ENCODE measurements at regions not wholly inside any gene's neighbourhood (a gene's known extent, or its start where the extent isn't known, plus 50 kb on each side); places are given as distances from the start of the nearest gene placed in this dataset.
A peak's percentile ranks its signal among the peaks of the same experiment; 100 is the strongest.

- DNase-seq: peak; percentile 9 to 19
Observed at GRCh38 chr18:54717673-54718407, 110.4 kb upstream of the RAB27B start.

DNA sequence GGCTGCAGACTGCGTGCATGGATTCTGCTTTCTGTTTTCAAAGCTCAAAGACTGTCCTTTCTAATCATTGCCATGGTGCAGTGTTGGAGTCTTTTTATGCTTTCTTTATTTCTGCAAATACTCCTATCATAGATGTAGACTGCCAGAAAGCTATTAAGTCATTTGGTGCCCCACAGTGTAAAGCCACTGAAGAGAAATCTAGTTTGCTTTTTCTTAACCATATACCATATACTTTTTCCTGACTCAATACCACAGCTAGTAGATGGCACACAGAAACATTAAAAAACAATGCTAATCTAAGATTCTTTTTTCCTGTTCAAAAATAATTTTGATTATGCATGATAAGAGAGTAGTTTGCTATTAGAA is 109.9 kb upstream of the RAB27B start:
- no peak for DNase-seq

GRCh38 chr18:54720620-54721019 is 107.7 kb upstream of the RAB27B start:
- no peak for DNase-seq

GRCh38 chr18:54726143-54726542 is 102.1 kb upstream of the RAB27B start:
- DNase-seq: no peak

- DNase-seq: no peak
Observed at GRCh38 chr18:54734059-54734458, 94.2 kb upstream of the RAB27B start.

DNA sequence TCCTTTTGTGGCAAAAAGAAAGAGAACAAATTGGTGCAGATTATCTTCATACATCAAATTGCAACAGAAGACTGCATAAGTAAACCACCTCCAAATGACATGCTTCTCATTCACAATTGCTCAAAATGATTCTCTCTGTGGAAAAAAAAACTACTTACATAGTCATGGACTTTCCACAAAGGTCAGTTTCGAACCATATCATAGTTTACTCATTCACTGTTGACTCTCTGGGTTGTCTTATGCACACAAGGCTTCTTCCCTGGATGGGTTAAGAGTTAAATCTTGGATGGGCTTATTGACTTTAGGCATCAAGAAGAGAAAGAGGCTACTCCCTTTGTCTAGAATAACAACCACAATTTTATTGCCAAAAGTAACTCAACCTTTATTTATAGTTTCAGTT is 91.3 kb upstream of the RAB27B start:
- DNase-seq: no peak

DNA sequence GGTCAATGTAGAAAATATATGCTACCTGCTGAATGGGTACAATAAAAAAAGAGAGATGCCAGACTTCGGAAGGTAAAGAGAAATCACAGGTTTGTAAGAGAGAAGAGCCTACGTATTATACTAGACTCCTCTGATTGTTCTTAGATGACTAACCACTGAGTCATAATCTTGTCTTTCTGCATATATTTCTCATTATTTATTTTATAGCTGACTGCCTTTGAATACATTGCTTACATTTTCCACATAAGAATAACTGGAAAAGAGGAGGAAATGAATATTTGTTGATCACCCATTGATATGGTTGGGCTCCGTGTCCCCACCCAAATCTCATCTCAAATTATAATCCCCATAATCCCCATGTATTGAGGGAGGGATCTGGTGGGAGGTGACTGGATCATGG is 90.3 kb upstream of the RAB27B start:
- DNase-seq: no peak

DNA sequence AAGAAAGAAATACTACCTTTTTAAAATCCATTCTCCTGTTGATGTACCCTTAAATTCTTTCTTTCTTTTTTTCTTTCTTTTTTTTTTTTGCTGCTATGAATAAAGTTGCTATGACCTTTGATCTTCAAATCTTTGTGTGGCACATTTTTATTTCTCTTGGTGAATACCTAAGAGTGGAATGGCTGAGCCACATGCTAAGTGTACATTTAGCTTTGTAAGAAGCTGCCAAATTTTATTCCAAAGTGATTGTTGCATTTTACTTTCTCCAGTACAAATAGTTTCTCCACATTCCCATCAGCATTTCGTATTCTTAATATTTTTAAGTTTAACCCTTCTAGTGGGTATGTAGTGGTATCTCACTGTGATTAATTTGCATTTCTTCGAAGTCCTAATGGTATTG is 88.8 kb upstream of the RAB27B start:
- no peak for DNase-seq

GRCh38 chr18:54740136-54740846 is 88.0 kb upstream of the RAB27B start:
- no peak for DNase-seq

- DNase-seq: no peak
Observed at GRCh38 chr18:54742120-54742519, 86.2 kb upstream of the RAB27B start.

GRCh38 chr18:54742659-54743604 is 85.3 kb upstream of the RAB27B start:
- DNase-seq: no peak

DNA sequence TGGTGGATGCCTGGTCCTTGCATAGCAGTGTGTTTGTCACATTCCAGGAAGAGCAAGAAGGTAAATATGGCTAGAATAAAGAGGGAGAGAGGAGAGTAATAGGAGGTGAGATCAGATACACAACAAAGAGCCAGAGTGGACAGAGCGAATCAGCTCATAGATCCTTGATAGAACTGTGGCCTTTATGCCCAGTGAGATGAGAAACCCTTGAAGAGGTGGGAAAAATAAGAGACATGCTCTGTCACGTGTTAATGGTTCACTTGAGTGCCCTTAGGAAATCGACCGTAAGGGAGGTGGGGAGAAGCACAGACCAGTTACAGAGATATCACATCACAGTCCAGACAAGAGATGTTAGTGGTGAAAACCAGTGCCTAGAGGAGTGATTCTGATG is 84.7 kb upstream of the RAB27B start:
- DNase-seq: no peak

DNA sequence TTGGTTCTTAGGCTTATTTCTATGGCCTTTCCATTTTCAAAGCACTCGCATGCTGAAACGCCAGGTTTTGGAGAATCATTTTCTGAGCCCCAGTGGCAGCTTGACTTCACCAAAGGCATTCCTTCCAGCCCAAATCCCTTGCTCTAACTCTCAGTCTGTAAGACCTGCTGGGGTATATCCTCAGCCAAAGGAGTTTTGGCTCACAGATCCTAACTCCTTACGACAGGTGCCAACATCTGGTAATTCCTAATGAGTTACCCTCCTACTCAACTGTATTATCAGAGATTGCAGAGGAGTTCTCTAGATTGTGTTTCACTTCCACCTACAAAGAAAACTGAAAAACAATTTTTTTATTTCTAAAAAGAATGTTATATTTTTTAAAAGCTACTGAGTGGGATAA is 79.0 kb upstream of the RAB27B start:
- DNase-seq: no peak

- no peak for DNase-seq
Observed at GRCh38 chr18:54750350-54750749, 77.9 kb upstream of the RAB27B start.

DNA sequence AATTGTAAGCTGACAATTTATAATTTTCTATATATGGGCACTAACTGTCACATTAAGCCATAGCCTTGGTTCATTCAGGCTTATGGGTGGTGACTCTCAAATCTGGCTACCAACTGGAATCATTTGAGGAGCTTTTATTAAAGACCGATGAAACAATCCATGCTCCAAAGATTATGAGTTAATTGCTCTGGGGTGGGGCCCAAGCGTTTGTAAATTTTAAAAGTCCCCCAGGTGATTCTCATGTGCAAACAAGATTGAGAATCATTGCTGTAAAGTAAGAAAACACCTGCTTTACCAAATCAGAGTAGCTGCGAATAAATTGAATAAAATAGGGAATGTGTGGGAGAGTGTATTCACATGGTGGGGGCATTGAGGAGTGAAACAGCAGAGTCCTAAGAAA is 76.1 kb upstream of the RAB27B start:
- DNase-seq: no peak

- DNase-seq: no peak
Observed at GRCh38 chr18:54755456-54755855, 72.8 kb upstream of the RAB27B start.

DNA sequence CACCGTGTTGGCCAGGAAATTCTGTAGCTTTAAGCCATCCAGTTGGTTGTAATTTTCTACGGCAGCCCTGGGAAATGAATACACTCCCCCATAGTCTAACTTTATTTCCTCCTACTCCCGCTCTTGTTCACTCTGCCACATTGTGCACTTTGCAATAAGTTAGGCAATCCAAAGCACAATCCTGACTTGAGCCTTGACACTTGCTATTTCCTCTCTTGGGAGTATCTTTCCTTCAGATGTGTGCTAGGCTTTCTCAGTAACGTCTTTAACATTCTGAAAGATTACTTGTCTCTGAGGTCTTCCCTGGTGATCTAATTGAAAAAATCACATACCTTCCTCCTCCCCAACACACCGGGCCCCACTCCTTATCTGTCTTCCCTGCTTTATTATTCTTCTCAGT is 65.9 kb upstream of the RAB27B start:
- no peak for DNase-seq

DNA sequence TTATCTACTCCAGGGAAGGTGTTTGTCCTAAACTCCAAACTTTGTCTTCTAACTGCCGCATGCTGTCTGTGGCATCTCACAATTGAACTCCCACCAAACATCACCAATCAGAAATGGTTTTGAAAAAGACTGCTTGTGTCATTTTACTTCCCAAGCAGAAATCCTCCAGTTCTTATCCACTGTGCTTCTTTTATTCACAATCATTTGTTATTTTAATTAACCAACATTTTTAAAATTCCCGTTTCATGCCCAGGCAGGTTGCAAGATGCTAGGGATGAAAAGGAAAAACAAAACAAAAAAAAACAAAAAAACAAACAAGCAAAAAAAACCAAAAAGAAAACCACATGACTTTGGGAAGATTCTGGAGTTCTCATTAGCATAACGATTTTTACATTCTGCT is 63.5 kb upstream of the RAB27B start:
- DNase-seq: no peak

GRCh38 chr18:54765636-54766375 is 62.5 kb upstream of the RAB27B start:
- DNase-seq: no peak

DNA sequence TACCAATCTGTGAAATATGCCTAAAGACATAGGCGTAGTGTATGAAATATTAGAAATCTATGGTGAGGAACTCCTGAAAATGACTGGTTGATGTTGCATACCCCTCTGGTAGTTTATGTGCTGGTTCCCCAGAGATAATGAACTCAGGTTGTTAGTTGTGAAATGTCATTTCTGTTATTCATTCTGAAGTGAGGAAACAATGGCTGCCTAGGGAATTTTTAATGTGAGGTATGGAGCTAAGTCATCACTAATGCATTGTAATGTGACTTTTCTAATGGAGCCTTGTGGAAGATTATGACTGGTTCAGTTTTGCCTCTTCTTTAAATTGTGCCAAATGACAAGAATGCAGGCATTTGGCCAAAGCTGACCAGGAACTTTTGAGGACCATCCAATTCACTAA is 61.6 kb upstream of the RAB27B start:
- no peak for DNase-seq

GRCh38 chr18:54767098-54767497 is 61.2 kb upstream of the RAB27B start:
- no peak for DNase-seq

- no peak for DNase-seq
Observed at GRCh38 chr18:54769526-54770464, 58.5 kb upstream of the RAB27B start.

All from activated CD4-positive, alpha-beta T cell treated with anti-CD3 and anti-CD28 coated beads for 4 hours (primary cell).